SK-N-SH treated with all-trans-retinoic acid at 6 μM for 48 hours (cell line): ENCODE measurements at regions not wholly inside any gene's neighbourhood (a gene's known extent, or its start where the extent isn't known, plus 50 kb on each side); places are given as distances from the start of the nearest gene placed in this dataset.

Experiments
- ATAC-seq: fragments of 200-7000 bp; cut with Tn5 transposase; 3 replicates; pipeline ENCODE4 v1.9.1; 2020; ENCODE audit warnings: mild to moderate bottlenecking, moderate library complexity
- ARNTL ChIP-seq: fragments of 450-650 bp; formaldehyde crosslinking; IDR thresholded peaks from 2 replicates; pipeline ENCODE4 v1.5.0; 2020; ENCODE audit warnings: low read depth, mild to moderate bottlenecking, moderate library complexity, borderline replicate concordance
- BACH2 ChIP-seq: fragments of 250-450 bp; sonication (Bioruptor Pico); IDR thresholded peaks from 2 replicates; pipeline ENCODE4 v1.9.0; 2021; ENCODE audit warnings: mild to moderate bottlenecking, borderline replicate concordance
- CREB5 ChIP-seq: fragments of 250-450 bp; sonication (Bioruptor Pico); IDR thresholded peaks from 2 replicates; pipeline ENCODE4 v1.5.1; 2020; ENCODE audit warnings: low read depth, mild to moderate bottlenecking, moderate library complexity
- CSDC2 ChIP-seq: fragments of 250-450 bp; sonication (Bioruptor Pico); IDR thresholded peaks from 2 replicates; pipeline ENCODE4 v1.5.0; 2020; ENCODE audit warnings: mild to moderate bottlenecking, moderate library complexity
- CSRNP3 ChIP-seq: fragments of 250-450 bp; sonication (Bioruptor Pico); IDR thresholded peaks from 2 replicates; pipeline ENCODE4 v1.5.1; 2021; ENCODE audit warnings: mild to moderate bottlenecking, moderate library complexity
- ESRRG ChIP-seq: fragments of 250-450 bp; sonication (Bioruptor Pico); IDR thresholded peaks from 2 replicates; pipeline ENCODE4 v1.6.1; 2021; ENCODE audit warnings: mild to moderate bottlenecking
- GLIS3 ChIP-seq: fragments of 250-450 bp; sonication (Bioruptor Pico); IDR thresholded peaks from 2 replicates; pipeline ENCODE4 v1.5.0; 2020; ENCODE audit warnings: mild to moderate bottlenecking, moderate library complexity
- ISL1 ChIP-seq: fragments of 250-450 bp; sonication (Bioruptor Pico); IDR thresholded peaks from 2 replicates; pipeline ENCODE4 v2.1.2; 2022; ENCODE audit warnings: mild to moderate bottlenecking, moderate library complexity
- OSR1 ChIP-seq: fragments of 250-450 bp; sonication (Bioruptor Pico); IDR thresholded peaks from 2 replicates; pipeline ENCODE4 v1.8.0; 2022; ENCODE audit warnings: moderate library complexity, mild to moderate bottlenecking, inconsistent platforms
- PATZ1 ChIP-seq: fragments of 250-450 bp; sonication (Bioruptor Pico); IDR thresholded peaks from 2 replicates; pipeline ENCODE4 v1.8.0; 2020; ENCODE audit warnings: mild to moderate bottlenecking, moderate library complexity, borderline replicate concordance
- POU6F1 ChIP-seq: fragments of 250-450 bp; sonication (Bioruptor Pico); IDR thresholded peaks from 2 replicates; pipeline ENCODE4 v1.8.0; 2021; ENCODE audit warnings: low read depth, mild to moderate bottlenecking, moderate library complexity, borderline replicate concordance
- PPARA ChIP-seq: fragments of 250-450 bp; sonication (Bioruptor Pico); IDR thresholded peaks from 2 replicates; pipeline ENCODE4 v1.5.0; 2020; ENCODE audit warnings: mild to moderate bottlenecking, borderline replicate concordance
- RARB ChIP-seq: fragments of 250-450 bp; sonication (Bioruptor Pico); IDR thresholded peaks from 2 replicates; pipeline ENCODE4 v1.8.0; 2021; ENCODE audit warnings: mild to moderate bottlenecking, moderate library complexity
- SNAI2 ChIP-seq: fragments of 250-450 bp; sonication (Bioruptor Pico); IDR thresholded peaks from 2 replicates; pipeline ENCODE4 v1.5.0; 2020; ENCODE audit warnings: mild to moderate bottlenecking, moderate library complexity
- TCF4 ChIP-seq: fragments of 250-450 bp; sonication (Bioruptor Pico); IDR thresholded peaks from 2 replicates; pipeline ENCODE4 v1.8.0; 2021; ENCODE audit warnings: mild to moderate bottlenecking, moderate library complexity, borderline replicate concordance
- TOX ChIP-seq: fragments of 250-450 bp; sonication (Bioruptor Pico); IDR thresholded peaks from 2 replicates; pipeline ENCODE4 v1.8.0; 2021; ENCODE audit warnings: mild to moderate bottlenecking, moderate library complexity, borderline replicate concordance
- TSHZ2 ChIP-seq: fragments of 250-450 bp; sonication (Bioruptor Pico); IDR thresholded peaks from 2 replicates; pipeline ENCODE4 v1.5.0; 2020; ENCODE audit warnings: mild to moderate bottlenecking, moderate library complexity
- ZFP3 ChIP-seq: fragments of 250-450 bp; sonication (Bioruptor Pico); IDR thresholded peaks from 2 replicates; pipeline ENCODE4 v1.5.0; 2020; ENCODE audit warnings: mild to moderate bottlenecking, moderate library complexity
- ZFP30 ChIP-seq: fragments of 450-650 bp; formaldehyde crosslinking; IDR thresholded peaks from 2 replicates; pipeline ENCODE4 v1.5.0; 2022; ENCODE audit warnings: mild to moderate bottlenecking, moderate library complexity
- ZNF565 ChIP-seq: fragments of 450-650 bp; formaldehyde crosslinking; conservative IDR thresholded peaks from 2 replicates; pipeline ENCODE4 v1.5.0; 2020; ENCODE audit warnings: low read depth, mild to moderate bottlenecking, moderate library complexity
- ZNF70 ChIP-seq: fragments of 450-650 bp; formaldehyde crosslinking; IDR thresholded peaks from 2 replicates; pipeline ENCODE4 v1.5.0; 2020; ENCODE audit warnings: mild to moderate bottlenecking, moderate library complexity
- ZNF8 ChIP-seq: fragments of 450-650 bp; formaldehyde crosslinking; IDR thresholded peaks from 2 replicates; pipeline ENCODE4 v1.5.0; 2020; ENCODE audit warnings: mild to moderate bottlenecking, moderate library complexity

- TF ChIP-seq ZNF70 (CRISPR knock-in tag) = no peak
- no peak for TF ChIP-seq ARNTL (CRISPR knock-in tag)
- TF ChIP-seq RARB (CRISPR knock-in tag) = no peak
- no peak for TF ChIP-seq ISL1 (CRISPR knock-in tag)
- no peak for TF ChIP-seq GLIS3 (CRISPR knock-in tag)
- no peak for TF ChIP-seq POU6F1 (CRISPR knock-in tag)
- no peak for TF ChIP-seq ZFP3 (CRISPR knock-in tag)
- no peak for TF ChIP-seq PPARA (CRISPR knock-in tag)
- TF ChIP-seq ZNF8 = no peak
- TF ChIP-seq, all 23 proteins: peak for 0
- ATAC-seq = no peak
Observed at GRCh38 chr7:26538216-26538615, 246.6 kb downstream of the SNX10 start.

GRCh38 chr7:26538689-26539088 lies 247.0 kb downstream of the SNX10 start:
- ATAC-seq = no peak
- TF ChIP-seq ISL1 (CRISPR knock-in tag) (no peak), ZNF70 (CRISPR knock-in tag) (no peak), POU6F1 (CRISPR knock-in tag) (no peak), TCF4 (no peak), CSRNP3 (CRISPR knock-in tag) (no peak), SNAI2 (no peak), CSDC2 (CRISPR knock-in tag) (no peak)

GRCh38 chr7:26543340-26543739 lies 251.7 kb downstream of the SNX10 start:
- no peak for ATAC-seq
- TF ChIP-seq ESRRG (CRISPR knock-in tag) = no peak
- TF ChIP-seq GLIS3 (CRISPR knock-in tag) = no peak
- no peak for TF ChIP-seq ARNTL (CRISPR knock-in tag)
- TF ChIP-seq SNAI2 = no peak
- no peak for TF ChIP-seq PPARA (CRISPR knock-in tag)
- TF ChIP-seq RARB (CRISPR knock-in tag) = no peak
- TF ChIP-seq ZFP3 (CRISPR knock-in tag) = no peak
- no peak for TF ChIP-seq OSR1
- TF ChIP-seq PATZ1 (CRISPR knock-in tag) = no peak
- TF ChIP-seq CSRNP3 (CRISPR knock-in tag) = no peak
- TF ChIP-seq BACH2 (CRISPR knock-in tag) = no peak
- no peak for TF ChIP-seq ZNF8
- TF ChIP-seq CREB5 (CRISPR knock-in tag) = no peak
- TF ChIP-seq ISL1 (CRISPR knock-in tag) = no peak
- no peak for TF ChIP-seq ZFP30 (CRISPR knock-in tag)
- no peak for TF ChIP-seq TSHZ2 (CRISPR knock-in tag)
- TF ChIP-seq TCF4 = no peak
- TF ChIP-seq TOX = no peak
- no peak for TF ChIP-seq ZNF70 (CRISPR knock-in tag)
- no peak for TF ChIP-seq ZNF565 (CRISPR knock-in tag)
- TF ChIP-seq, all 23 proteins: peak for 0
